A673 (cell line): ENCODE measurements at regions not wholly inside any gene's neighbourhood (a gene's known extent, or its start where the extent isn't known, plus 50 kb on each side); places are given as distances from the start of the nearest gene placed in this dataset.

ENCODE experiments used
- BruUV-seq: library from RNA; stranded (reverse); fragments of 400-500 nt; replicated peaks from 2 replicates; lab custom pipeline; 2021; lab: Mats Ljungman, UMichigan
- CTCF ChIA-PET: fragments of 300-600 bp; sonication (Branson Sonifier 250); formaldehyde crosslinking; loops from one replicate; lab custom pipeline; 2022; ENCODE audit warnings: antibody characterized with exemption; lab: Charles Lee
- POLR2A ChIA-PET: fragments of 300-600 bp; sonication (Branson Sonifier 250); formaldehyde crosslinking; loops from one replicate; lab custom pipeline; 2022; ENCODE audit warnings: antibody characterized with exemption; ENCODE audit not compliant: low non-redundant PET; lab: Charles Lee
- DNase-seq: peaks from one replicate; pipeline ENCODE4 v3.0.0-alpha.2; 2015; ENCODE audit warnings: low spot score
- H3K27ac ChIP-seq: fragments of 200-600 bp; sonication (generic); 2 replicates; pipeline ENCODE4 v1.5.1; 2016; ENCODE audit warnings: mixed run types, low read depth, mild to moderate bottlenecking, mixed read lengths, antibody characterized with exemption, low read length; ENCODE audit not compliant: poor library complexity, severe bottlenecking
- H3K27me3 ChIP-seq: fragments of 200-600 bp; sonication (generic); replicated peaks from 2 replicates; pipeline ENCODE4 v1.6.1; 2017; ENCODE audit warnings: mixed run types, low read depth, mild to moderate bottlenecking, mixed read lengths, antibody characterized with exemption, low read length; ENCODE audit not compliant: insufficient read depth, poor library complexity
- H3K36me3 ChIP-seq: fragments of 200-600 bp; sonication (generic); 2 replicates; pipeline ENCODE4 v1.6.1; 2016; ENCODE audit warnings: mixed run types, mild to moderate bottlenecking, mixed read lengths, antibody characterized with exemption, low read length; ENCODE audit not compliant: insufficient read depth, poor library complexity, severe bottlenecking
- H3K4me1 ChIP-seq: fragments of 200-600 bp; sonication (generic); 2 replicates; pipeline ENCODE4 v1.6.1; 2017; ENCODE audit warnings: mixed run types, mild to moderate bottlenecking, mixed read lengths, antibody characterized with exemption, low read length; ENCODE audit not compliant: insufficient read depth, poor library complexity, severe bottlenecking
- H3K4me3 ChIP-seq: fragments of 200-600 bp; sonication (generic); 2 replicates; pipeline ENCODE4 v1.5.1; 2016; ENCODE audit warnings: low read depth, mixed run types, mild to moderate bottlenecking, mixed read lengths, low read length; ENCODE audit not compliant: poor library complexity, severe bottlenecking
- H3K9me3 ChIP-seq: fragments of 200-600 bp; sonication (generic); 2 replicates; pipeline ENCODE4 v1.6.1; 2016; ENCODE audit warnings: mixed run types, low read depth, mild to moderate bottlenecking, mixed read lengths, antibody characterized with exemption, low read length; ENCODE audit not compliant: poor library complexity, severe bottlenecking
- EZH2 ChIP-seq: fragments of 200-600 bp; sonication (generic); IDR thresholded peaks from 2 replicates; pipeline ENCODE4 v1.6.1; 2017; ENCODE audit warnings: borderline replicate concordance, low read depth, mild to moderate bottlenecking, mixed read lengths, antibody characterized with exemption, low read length; ENCODE audit not compliant: poor library complexity, severe bottlenecking
- intact Hi-C: fragments of 100-400 bp; cut with micrococcal nuclease; formaldehyde crosslinking; loops from one replicate; pipeline ENCODE4 v1.10.0; 2022; ENCODE audit not compliant: unreplicated experiment
- TF ChIP-seq, protein P1 (sequence below): fragments of 300-800, 200-600 bp; sonication (generic); conservative IDR thresholded peaks from 2 replicates; pipeline ENCODE4 v1.5.1; 2017; ENCODE audit warnings: low read depth, mild to moderate bottlenecking, antibody characterized with exemption, low read length, moderate library complexity, mixed read lengths

GRCh38 chr1:212520746-212521145 lies 87.8 kb upstream of the ATF3 start:
- POLR2A ChIA-PET = no interaction called here
- no peaks in the 10 kb centered on the region for H3K9me3 ChIP-seq
- H3K4me3 ChIP-seq = no peak overlapping the region
- CTCF ChIA-PET = no interaction called here
- no peaks in the 10 kb centered on the region for H3K27me3 ChIP-seq
- TF ChIP-seq, protein P1, sequence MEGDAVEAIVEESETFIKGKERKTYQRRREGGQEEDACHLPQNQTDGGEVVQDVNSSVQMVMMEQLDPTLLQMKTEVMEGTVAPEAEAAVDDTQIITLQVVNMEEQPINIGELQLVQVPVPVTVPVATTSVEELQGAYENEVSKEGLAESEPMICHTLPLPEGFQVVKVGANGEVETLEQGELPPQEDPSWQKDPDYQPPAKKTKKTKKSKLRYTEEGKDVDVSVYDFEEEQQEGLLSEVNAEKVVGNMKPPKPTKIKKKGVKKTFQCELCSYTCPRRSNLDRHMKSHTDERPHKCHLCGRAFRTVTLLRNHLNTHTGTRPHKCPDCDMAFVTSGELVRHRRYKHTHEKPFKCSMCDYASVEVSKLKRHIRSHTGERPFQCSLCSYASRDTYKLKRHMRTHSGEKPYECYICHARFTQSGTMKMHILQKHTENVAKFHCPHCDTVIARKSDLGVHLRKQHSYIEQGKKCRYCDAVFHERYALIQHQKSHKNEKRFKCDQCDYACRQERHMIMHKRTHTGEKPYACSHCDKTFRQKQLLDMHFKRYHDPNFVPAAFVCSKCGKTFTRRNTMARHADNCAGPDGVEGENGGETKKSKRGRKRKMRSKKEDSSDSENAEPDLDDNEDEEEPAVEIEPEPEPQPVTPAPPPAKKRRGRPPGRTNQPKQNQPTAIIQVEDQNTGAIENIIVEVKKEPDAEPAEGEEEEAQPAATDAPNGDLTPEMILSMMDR = no peak
- TF ChIP-seq EZH2 = no peak
- H3K36me3 ChIP-seq = no peaks in the 10 kb centered on the region
- peaks cover 1% of the 10 kb centered on the region for H3K4me1 ChIP-seq
- H3K27ac ChIP-seq = no peak overlapping the region
- intact Hi-C loops = no loop called here
- DNase-seq = no peak
- no TSS peak for BruUV-seq

DNA sequence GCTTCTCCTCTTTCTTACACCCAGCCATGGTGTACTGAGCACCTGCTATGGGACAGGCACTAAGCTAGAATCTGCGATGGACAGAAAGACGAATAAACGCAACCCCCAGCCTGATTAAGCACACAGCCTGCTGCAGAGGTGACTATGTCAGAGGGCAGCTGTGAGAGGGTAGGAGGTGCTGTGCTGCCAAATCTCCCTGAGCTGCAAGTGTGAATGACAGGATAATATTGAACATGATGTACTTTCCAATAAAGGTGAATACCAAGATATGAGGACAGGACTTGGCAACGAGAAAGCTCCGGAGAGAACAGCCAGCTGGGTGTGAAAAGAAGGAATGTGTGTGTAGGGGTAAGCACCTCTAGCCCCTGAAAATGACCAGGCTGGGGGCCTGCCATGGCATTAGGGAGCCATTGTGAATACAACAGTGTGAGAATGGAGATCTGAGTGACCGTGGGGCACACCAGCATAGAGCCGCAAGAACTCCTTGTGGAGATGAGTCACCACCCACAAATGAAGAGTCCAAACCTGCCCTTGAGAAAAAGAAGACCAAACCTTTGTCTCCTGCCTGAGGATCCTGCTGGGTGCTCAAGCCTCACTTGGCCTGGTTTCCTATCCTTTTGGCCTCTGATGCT lies 83.0 kb upstream of the ATF3 start:
- DNase-seq = no peak
- intact Hi-C loops = no loop called here
- Histone ChIP-seq H3K27me3 (peaks cover 5% of the 10 kb centered on the region), H3K9me3 (no peaks in the 10 kb centered on the region), H3K4me1 (peaks cover 6% of the 10 kb centered on the region), H3K27ac (no peak overlapping the region), H3K36me3 (no peaks in the 10 kb centered on the region), H3K4me3 (no peak overlapping the region)
- no peak for TF ChIP-seq EZH2
- TF ChIP-seq, protein P1 = no peak
- BruUV-seq = no TSS peak
- CTCF ChIA-PET = interaction anchor here (0.5 kb wide), 2 partner anchors 366 to 554 kb away, joined by 4 read pairs; no protein-coding TSS in a partner anchor
- POLR2A ChIA-PET = no interaction called here

GRCh38 chr1:212526111-212526491 lies 82.5 kb upstream of the ATF3 start:
- Histone ChIP-seq H3K27me3 (peaks cover 8% of the 10 kb centered on the region), H3K9me3 (no peaks in the 10 kb centered on the region), H3K4me3 (no peak overlapping the region), H3K4me1 (peaks cover 6% of the 10 kb centered on the region), H3K27ac (no peak overlapping the region), H3K36me3 (no peaks in the 10 kb centered on the region)
- DNase-seq = no peak
- POLR2A ChIA-PET = no interaction called here
- CTCF ChIA-PET = interaction anchor here (0.5 kb wide), 2 partner anchors 367 to 553 kb away, joined by 4 read pairs; no protein-coding TSS in a partner anchor
- no peak for TF ChIP-seq EZH2
- TF ChIP-seq, protein P1 = no peak
- intact Hi-C loops = no loop called here
- BruUV-seq = no TSS peak
